ENCODE measurements at regions not wholly inside any gene's neighbourhood (a gene's known extent, or its start where the extent isn't known, plus 50 kb on each side); places are given as distances from the start of the nearest gene placed in this dataset.
A peak's percentile ranks its signal among the peaks of the same experiment; 100 is the strongest.

DNA sequence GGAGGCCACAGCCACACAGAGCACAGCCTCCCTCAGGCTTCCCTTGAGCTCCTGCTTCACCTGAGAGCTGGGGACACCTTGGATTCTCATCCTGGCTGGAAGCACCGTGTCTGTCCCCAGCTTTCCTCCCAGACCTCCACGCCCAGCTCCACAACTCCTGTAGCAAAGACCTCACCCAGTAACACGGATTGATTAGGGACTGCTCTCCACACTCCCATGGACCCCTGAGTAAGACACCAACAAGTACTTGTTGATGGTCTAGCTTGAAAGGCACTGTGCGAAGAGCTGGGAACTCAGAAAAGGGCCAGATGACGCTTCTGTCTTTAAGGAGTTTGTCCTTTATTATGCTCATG, 109.6 kb downstream of the DLL1 start:
- peak; percentile 49 for DNase-seq (ENCODE audit: insufficient read length, low spot score, missing footprints)
- TF ChIP-seq, protein P1, sequence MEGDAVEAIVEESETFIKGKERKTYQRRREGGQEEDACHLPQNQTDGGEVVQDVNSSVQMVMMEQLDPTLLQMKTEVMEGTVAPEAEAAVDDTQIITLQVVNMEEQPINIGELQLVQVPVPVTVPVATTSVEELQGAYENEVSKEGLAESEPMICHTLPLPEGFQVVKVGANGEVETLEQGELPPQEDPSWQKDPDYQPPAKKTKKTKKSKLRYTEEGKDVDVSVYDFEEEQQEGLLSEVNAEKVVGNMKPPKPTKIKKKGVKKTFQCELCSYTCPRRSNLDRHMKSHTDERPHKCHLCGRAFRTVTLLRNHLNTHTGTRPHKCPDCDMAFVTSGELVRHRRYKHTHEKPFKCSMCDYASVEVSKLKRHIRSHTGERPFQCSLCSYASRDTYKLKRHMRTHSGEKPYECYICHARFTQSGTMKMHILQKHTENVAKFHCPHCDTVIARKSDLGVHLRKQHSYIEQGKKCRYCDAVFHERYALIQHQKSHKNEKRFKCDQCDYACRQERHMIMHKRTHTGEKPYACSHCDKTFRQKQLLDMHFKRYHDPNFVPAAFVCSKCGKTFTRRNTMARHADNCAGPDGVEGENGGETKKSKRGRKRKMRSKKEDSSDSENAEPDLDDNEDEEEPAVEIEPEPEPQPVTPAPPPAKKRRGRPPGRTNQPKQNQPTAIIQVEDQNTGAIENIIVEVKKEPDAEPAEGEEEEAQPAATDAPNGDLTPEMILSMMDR (IDR thresholded peaks at IDR 0.05; ENCODE audit: extremely low read depth, low read depth, low read length) = no peak
- no peak overlapping the region for H2AFZ ChIP-seq (ENCODE audit: low read length)
- no peaks in the 10 kb centered on the region for H3K9me3 ChIP-seq (ENCODE audit: low read depth, low read length)
- no peaks in the 10 kb centered on the region for H3K36me3 ChIP-seq (ENCODE audit: insufficient read depth, low read length)
- no peak overlapping the region for H3K27ac ChIP-seq (ENCODE audit: low read depth, low read length)
- H4K20me1 ChIP-seq (ENCODE audit: insufficient read depth, low read length) = no peaks in the 10 kb centered on the region
- H3K4me2 ChIP-seq (ENCODE audit: insufficient read depth, low read length) = no peak overlapping the region
- H3K4me3 ChIP-seq (ENCODE audit: insufficient read depth, low read length) = no peak overlapping the region
- no peaks in the 10 kb centered on the region for H3K27me3 ChIP-seq (ENCODE audit: insufficient read depth, low read length)
- no peaks in the 10 kb centered on the region for H3K79me2 ChIP-seq (ENCODE audit: insufficient read depth, low read length)
- H3K4me1 ChIP-seq (ENCODE audit: insufficient read depth, low read length) = no peaks in the 10 kb centered on the region

DNA sequence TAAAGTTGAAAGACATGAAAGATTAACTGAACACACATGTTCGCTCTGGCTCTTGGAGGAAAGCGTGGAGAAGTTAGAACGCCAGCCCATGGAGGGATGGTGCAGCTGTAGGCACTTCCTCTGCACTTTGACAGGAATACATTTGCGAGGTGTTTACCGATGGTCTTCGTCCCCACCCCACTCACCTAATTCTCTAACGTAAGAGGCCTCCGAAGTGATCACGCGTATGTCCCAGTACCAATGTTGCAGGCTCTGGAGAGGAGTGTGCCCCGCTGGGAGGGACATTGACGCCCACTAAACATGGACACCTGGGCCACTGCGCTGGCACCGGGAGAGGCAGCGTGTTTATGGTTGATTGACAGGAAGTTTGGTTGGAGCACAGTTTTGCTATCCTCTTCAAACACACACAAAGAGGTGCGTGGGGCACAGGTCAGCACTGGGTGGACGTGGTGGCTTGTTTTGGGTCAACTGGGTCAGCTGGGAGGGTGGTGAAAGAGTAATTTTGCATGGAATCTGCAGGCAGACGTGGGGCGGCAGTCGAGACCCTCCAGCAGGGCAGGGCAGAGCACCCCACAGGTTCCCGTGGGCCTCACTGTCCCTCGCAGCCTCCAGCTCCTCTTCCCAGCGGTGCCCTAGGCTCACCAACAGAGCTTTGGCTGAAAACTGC, 110.1 kb downstream of the DLL1 start:
- Histone ChIP-seq H3K79me2 (ENCODE audit: insufficient read depth, low read length) (no peaks in the 10 kb centered on the region), H3K4me3 (ENCODE audit: insufficient read depth, low read length) (no peak overlapping the region), H2AFZ (ENCODE audit: low read length) (no peak overlapping the region), H3K27me3 (ENCODE audit: insufficient read depth, low read length) (no peaks in the 10 kb centered on the region), H3K36me3 (ENCODE audit: insufficient read depth, low read length) (no peaks in the 10 kb centered on the region), H3K4me2 (ENCODE audit: insufficient read depth, low read length) (no peak overlapping the region), H3K27ac (ENCODE audit: low read depth, low read length) (no peak overlapping the region), H3K4me1 (ENCODE audit: insufficient read depth, low read length) (no peaks in the 10 kb centered on the region), H4K20me1 (ENCODE audit: insufficient read depth, low read length) (no peaks in the 10 kb centered on the region), H3K9me3 (ENCODE audit: low read depth, low read length) (no peaks in the 10 kb centered on the region)
- peak; percentile 58 for DNase-seq (ENCODE audit: insufficient read length, low spot score, missing footprints)
- TF ChIP-seq, protein P1 (IDR thresholded peaks at IDR 0.05; ENCODE audit: extremely low read depth, low read depth, low read length) = no peak

DNA sequence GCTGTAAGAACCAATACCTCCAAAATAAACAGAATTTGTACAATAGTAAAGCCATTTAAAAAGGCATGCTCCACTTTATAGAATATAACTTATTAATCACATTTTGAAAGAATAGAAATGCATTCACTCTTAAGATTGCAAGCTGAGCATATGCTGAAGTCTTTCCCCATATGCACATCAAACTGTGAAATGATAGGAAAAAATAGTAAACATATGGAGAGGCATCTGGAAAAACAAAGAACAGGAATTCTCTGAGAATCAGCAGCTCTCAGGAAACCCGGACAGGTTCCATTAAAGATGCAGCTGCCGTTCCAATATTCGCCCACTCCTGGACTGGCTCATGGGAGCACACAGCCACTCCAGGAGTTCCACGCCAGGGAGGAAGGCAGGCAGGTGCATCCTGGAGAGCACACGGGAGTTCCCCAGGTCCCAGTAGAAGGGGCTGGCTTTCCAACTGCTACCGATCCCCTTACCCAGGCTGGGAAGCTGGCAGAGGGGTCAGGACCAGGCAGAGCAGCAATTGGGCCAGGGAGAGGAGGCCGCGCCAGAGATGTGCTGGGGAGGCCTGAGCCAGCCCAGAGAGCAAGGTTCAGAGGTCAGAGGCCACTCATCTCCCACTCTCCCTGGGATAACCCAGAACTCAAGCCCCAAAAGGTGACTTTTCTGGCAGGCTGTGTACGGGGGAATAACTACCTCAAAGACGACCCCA, 111.1 kb downstream of the DLL1 start:
- no peaks in the 10 kb centered on the region for H4K20me1 ChIP-seq (ENCODE audit: insufficient read depth, low read length)
- no peaks in the 10 kb centered on the region for H3K4me1 ChIP-seq (ENCODE audit: insufficient read depth, low read length)
- no peak overlapping the region for H3K4me2 ChIP-seq (ENCODE audit: insufficient read depth, low read length)
- H3K9me3 ChIP-seq (ENCODE audit: low read depth, low read length) = no peaks in the 10 kb centered on the region
- H3K36me3 ChIP-seq (ENCODE audit: insufficient read depth, low read length) = no peaks in the 10 kb centered on the region
- H3K79me2 ChIP-seq (ENCODE audit: insufficient read depth, low read length) = no peaks in the 10 kb centered on the region
- no peaks in the 10 kb centered on the region for H3K27me3 ChIP-seq (ENCODE audit: insufficient read depth, low read length)
- H3K4me3 ChIP-seq (ENCODE audit: insufficient read depth, low read length) = no peak overlapping the region
- no peak overlapping the region for H3K27ac ChIP-seq (ENCODE audit: low read depth, low read length)
- H2AFZ ChIP-seq (ENCODE audit: low read length) = no peak overlapping the region
- DNase-seq (ENCODE audit: insufficient read length, low spot score, missing footprints) = peak; percentile 66
- TF ChIP-seq, protein P1 (IDR thresholded peaks at IDR 0.05; ENCODE audit: extremely low read depth, low read depth, low read length) = no peak

Data from osteoblast (primary cell).